Progenitor cell of endocrine pancreas (in vitro differentiated cells): ENCODE measurements at regions not wholly inside any gene's neighbourhood (a gene's known extent, or its start where the extent isn't known, plus 50 kb on each side); places are given as distances from the start of the nearest gene placed in this dataset.
A peak's percentile ranks its signal among the peaks of the same experiment; 100 is the strongest.
"Not testable (repeated sequence)": the region's sequence is repeated elsewhere in the genome, so short reads cannot be mapped to it uniquely, and the experiment has no call there.

Experiments
- DNase-seq: peaks from one replicate; pipeline ENCODE4 v3.0.0; 2021; ENCODE audit warnings: low spot score; ENCODE audit not compliant: unreplicated experiment
- H3K27ac Mint-ChIP-seq: 2 replicates; pipeline ENCODE4 v1.8.0; 2021; ENCODE audit warnings: mild to moderate bottlenecking, moderate library complexity, mixed read lengths
- H3K27me3 Mint-ChIP-seq: 2 replicates; pipeline ENCODE4 v1.8.0; 2021; ENCODE audit warnings: mixed read lengths
- H3K36me3 Mint-ChIP-seq: 2 replicates; pipeline ENCODE4 v1.8.0; 2022; ENCODE audit warnings: mixed read lengths; ENCODE audit not compliant: insufficient read depth
- H3K4me1 Mint-ChIP-seq: 2 replicates; pipeline ENCODE4 v1.8.0; 2021; ENCODE audit warnings: low read depth, mixed read lengths
- H3K4me3 Mint-ChIP-seq: 2 replicates; pipeline ENCODE4 v1.8.0; 2021; ENCODE audit warnings: low read depth, mild to moderate bottlenecking, moderate library complexity, mixed read lengths
- H3K9me3 Mint-ChIP-seq: 2 replicates; pipeline ENCODE4 v1.8.0; 2021; ENCODE audit warnings: low read depth, mixed read lengths
- TF ChIP-seq, protein P1 (sequence below): fragments of 200-600 bp; sonication (generic); IDR thresholded peaks from one replicate; pipeline ENCODE4 v1.5.0; 2021; ENCODE audit warnings: antibody characterized with exemption, mild to moderate bottlenecking; ENCODE audit not compliant: unreplicated experiment

DNA sequence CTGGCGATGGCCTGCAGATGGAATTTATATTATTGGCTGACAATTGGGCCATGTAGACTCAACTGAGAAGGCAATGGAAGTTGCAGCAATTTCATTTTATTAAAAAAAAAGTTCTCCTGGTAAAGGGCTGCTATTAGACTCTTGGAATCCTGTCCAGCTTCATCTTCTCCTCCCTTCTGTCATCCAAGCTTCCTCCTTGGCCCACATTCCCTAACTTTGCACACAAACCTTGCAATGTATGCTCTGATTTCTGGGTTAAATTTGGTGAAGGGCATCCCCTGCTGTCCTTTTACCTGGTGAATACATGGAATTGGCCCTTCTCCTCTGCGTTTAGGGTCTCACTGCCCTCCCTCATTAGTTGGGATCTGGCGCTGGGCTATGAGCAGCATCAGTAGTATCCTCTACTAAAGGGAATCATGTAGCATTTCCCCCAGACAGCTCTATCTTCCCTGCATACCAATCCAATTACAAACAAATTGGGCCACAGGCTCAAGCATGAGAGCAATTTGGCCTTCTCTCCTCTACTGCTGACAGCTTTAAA lies 336.9 kb downstream of the BMP4 start:
- H3K4me3 Mint-ChIP-seq, result no peak overlapping the region
- DNase-seq, result no peak
- TF ChIP-seq, protein P1, sequence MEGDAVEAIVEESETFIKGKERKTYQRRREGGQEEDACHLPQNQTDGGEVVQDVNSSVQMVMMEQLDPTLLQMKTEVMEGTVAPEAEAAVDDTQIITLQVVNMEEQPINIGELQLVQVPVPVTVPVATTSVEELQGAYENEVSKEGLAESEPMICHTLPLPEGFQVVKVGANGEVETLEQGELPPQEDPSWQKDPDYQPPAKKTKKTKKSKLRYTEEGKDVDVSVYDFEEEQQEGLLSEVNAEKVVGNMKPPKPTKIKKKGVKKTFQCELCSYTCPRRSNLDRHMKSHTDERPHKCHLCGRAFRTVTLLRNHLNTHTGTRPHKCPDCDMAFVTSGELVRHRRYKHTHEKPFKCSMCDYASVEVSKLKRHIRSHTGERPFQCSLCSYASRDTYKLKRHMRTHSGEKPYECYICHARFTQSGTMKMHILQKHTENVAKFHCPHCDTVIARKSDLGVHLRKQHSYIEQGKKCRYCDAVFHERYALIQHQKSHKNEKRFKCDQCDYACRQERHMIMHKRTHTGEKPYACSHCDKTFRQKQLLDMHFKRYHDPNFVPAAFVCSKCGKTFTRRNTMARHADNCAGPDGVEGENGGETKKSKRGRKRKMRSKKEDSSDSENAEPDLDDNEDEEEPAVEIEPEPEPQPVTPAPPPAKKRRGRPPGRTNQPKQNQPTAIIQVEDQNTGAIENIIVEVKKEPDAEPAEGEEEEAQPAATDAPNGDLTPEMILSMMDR, result no peak
- H3K27ac Mint-ChIP-seq, result no peak overlapping the region
- H3K4me1 Mint-ChIP-seq, result peaks cover 8% of the 10 kb centered on the region
- H3K9me3 Mint-ChIP-seq, result no peaks in the 10 kb centered on the region
- no peaks in the 10 kb centered on the region for H3K36me3 Mint-ChIP-seq
- no peaks in the 10 kb centered on the region for H3K27me3 Mint-ChIP-seq

DNA sequence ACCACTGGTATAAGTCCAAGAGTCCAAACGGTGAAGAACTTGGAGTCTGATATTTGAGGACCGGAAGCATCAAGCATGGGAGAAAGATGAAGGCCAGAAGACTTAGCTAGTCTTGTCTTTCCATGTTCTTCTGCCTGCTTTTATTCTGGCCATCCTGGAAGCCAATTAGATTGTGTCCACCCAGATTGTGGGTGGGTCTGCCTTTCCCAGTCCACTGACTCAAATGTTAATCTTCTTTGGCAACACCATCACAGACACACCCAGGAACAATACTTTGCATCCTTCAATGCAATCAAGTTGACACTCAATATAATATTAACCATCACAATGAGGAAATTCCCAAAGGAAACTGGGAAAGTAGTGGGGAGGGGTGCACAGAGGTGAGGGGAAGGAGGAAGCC lies 340.1 kb downstream of the BMP4 start:
- not testable (repeated sequence) for DNase-seq, H3K4me3 Mint-ChIP-seq, H3K27me3 Mint-ChIP-seq, H3K36me3 Mint-ChIP-seq, H3K9me3 Mint-ChIP-seq
- peak overlapping the region; percentile 24 for H3K27ac Mint-ChIP-seq
- H3K4me1 Mint-ChIP-seq, result peaks cover 23% of the 10 kb centered on the region

DNA sequence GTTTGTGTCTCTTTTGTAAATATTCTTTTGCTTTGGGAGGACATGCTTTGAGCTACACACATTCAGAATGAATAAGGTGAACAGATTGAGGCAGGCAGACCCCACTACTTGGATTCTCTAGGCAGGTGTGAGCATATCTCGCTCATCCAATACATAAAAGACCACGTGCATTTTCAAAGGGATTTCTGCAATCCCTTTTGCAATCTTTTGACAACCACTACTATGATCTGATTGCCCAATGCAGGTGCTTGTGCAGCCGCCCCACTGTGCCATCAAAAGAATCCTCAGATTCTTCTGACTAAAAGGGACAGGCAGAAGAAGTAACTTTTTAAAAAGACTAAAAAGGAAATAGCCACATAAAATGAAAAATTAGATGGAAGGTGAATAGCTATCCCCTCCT lies 341.4 kb downstream of the BMP4 start:
- peaks cover 23% of the 10 kb centered on the region for H3K4me1 Mint-ChIP-seq
- H3K4me3 Mint-ChIP-seq, result no peak overlapping the region
- H3K27ac Mint-ChIP-seq, result no peak overlapping the region
- peaks cover 13% of the 10 kb centered on the region for H3K9me3 Mint-ChIP-seq
- H3K36me3 Mint-ChIP-seq, result peaks cover 6% of the 10 kb centered on the region
- no peaks in the 10 kb centered on the region for H3K27me3 Mint-ChIP-seq
- TF ChIP-seq, protein P1, result no peak
- no peak for DNase-seq

DNA sequence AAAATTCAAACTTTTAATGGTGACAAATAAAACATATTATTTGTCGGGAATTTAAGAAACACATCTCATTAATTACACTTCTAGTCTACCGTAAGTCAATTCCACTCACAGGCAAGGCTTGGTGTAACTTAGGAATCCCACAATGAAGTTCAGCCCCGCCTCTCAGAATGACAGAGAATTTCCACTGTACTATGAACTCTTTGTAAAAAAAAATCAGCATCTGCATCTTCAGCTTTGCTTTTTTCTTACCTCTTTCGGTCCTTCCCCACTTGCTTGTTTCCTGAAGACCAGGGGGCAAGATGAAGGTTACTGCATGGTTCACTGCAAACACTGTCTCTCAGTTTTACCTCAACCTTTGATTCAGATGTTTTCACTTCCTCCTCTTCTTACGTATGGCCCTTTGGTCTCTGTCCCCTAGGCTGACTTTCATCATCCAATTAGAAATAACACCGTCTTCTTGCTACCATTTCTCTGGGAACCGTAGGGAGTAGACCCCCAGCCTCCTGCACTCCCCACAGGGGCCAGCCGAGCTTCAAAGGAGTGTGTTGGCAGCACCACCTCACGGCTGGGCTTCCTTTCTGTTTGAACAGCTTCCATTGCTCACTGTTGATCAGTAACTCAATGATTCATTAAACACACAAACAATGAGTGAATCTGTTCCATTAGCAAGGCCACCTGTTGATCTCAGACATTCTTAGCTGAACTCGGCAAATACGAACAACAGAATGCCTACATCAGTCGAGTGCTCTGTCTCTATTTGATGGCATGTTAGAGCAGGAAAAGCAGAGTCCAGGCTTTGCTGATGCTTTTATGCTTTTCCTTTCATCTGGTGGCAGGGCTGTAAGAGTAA lies 343.0 kb downstream of the BMP4 start:
- Mint-ChIP-seq H3K9me3 (peaks cover 13% of the 10 kb centered on the region), H3K36me3 (peaks cover 6% of the 10 kb centered on the region), H3K4me3 (peak overlapping the region; percentile 69), H3K27me3 (no peaks in the 10 kb centered on the region), H3K4me1 (peaks cover 23% of the 10 kb centered on the region), H3K27ac (peak overlapping the region; percentile 98)
- DNase-seq, result peak; percentile 25
- TF ChIP-seq, protein P1, result peak; percentile 10

DNA sequence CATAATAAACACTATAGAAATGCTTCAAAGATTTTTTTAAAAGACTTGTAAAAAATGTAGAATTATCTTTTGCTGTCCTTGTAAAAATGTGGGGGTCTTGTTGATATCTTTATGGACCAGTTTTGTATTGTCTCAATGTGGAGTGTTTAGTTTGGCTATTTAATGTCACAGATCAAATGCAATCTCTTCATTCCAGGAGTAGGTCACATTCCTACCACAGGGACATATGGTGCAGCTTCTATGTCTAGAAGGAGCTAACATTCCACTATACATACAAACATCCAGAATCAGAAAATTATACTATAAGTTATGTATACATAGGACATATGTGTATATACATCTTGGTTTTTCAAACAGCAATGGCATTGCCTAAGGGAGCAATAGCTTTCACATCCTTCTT lies 345.7 kb downstream of the BMP4 start:
- DNase-seq, result no peak
- Mint-ChIP-seq H3K9me3 (peaks cover 16% of the 10 kb centered on the region), H3K4me3 (no peak overlapping the region), H3K27me3 (no peaks in the 10 kb centered on the region), H3K27ac (no peak overlapping the region), H3K36me3 (peaks cover 7% of the 10 kb centered on the region), H3K4me1 (peaks cover 21% of the 10 kb centered on the region)
- TF ChIP-seq, protein P1, result peak; percentile 23

DNA sequence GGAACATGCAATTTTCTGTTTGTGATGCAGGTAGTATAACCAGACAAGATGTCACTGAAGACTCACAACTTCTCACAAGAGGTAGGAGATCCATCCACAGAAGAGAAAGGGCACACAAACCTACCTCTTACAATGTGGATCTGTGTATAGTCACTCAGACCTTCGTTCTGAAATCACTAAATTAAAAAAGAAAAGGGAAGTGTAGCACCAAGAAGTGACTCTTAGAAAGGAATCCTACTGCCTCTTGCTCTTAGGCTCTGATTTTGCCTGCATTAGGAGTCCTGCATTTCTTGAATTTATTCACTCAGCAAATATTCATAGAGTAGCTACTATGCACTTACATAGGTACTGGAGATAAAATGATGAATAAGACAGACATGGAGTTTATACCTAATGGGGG lies 347.6 kb downstream of the BMP4 start:
- Mint-ChIP-seq H3K27me3 (no peaks in the 10 kb centered on the region), H3K4me1 (peaks cover 10% of the 10 kb centered on the region), H3K27ac (no peak overlapping the region), H3K36me3 (peaks cover 7% of the 10 kb centered on the region), H3K9me3 (peaks cover 16% of the 10 kb centered on the region), H3K4me3 (no peak overlapping the region)
- TF ChIP-seq, protein P1, result no peak
- no peak for DNase-seq
